ENCODE measurements at regions not wholly inside any gene's neighbourhood (a gene's known extent, or its start where the extent isn't known, plus 50 kb on each side); places are given as distances from the start of the nearest gene placed in this dataset.

- Histone ChIP-seq H3K27me3 (ENCODE audit: control insufficient read depth, insufficient read depth, low read length) (no peaks in the 10 kb centered on the region), H3K9me3 (ENCODE audit: control insufficient read depth, insufficient read depth, low read length) (no peaks in the 10 kb centered on the region), H3K4me3 (ENCODE audit: low read length) (no peak overlapping the region), H3K4me1 (ENCODE audit: control insufficient read depth, insufficient read depth, low read length) (no peaks in the 10 kb centered on the region), H3K36me3 (ENCODE audit: control insufficient read depth, insufficient read depth, low read length) (no peaks in the 10 kb centered on the region), H3K27ac (ENCODE audit: low read length) (no peak overlapping the region)
- DNase-seq (ENCODE audit: low read depth, low spot score): no peak
Measured at GRCh38 chr21:22062472-22063139, 1064.4 kb downstream of the NCAM2 start.

DNA sequence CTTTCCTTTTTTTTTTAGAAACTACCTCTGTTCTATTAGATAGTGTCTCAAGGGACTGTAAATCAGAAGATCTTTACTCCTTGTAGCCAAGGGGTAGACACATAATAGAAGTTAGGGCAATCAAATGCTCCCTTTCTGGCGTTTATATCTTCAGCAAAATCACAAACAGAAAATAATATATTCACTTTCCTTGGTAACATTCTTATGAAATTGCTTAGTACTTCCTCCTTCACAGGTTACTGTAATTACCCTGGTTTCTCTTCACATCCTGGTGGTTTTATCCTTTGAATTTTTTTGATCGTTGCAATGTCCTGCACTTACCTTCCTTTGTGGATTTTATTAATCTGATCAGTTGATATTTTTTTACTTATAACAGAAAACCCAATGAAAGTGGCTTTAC lies 1064.9 kb downstream of the NCAM2 start:
- DNase-seq (ENCODE audit: low read depth, low spot score): no peak
- no CpG with 5 or more reads among the region's 2 CpGs for WGBS (ENCODE audit: insufficient coverage, insufficient read length)
- H3K4me3 ChIP-seq (ENCODE audit: low read length): no peak overlapping the region

GRCh38 chr21:22076471-22076870 lies 1078.3 kb downstream of the NCAM2 start:
- Histone ChIP-seq H3K4me3 (ENCODE audit: low read length) (no peak overlapping the region), H3K36me3 (ENCODE audit: control insufficient read depth, insufficient read depth, low read length) (no peaks in the 10 kb centered on the region), H3K9me3 (ENCODE audit: control insufficient read depth, insufficient read depth, low read length) (no peaks in the 10 kb centered on the region; the same call in 1 of the 2 replicates), H3K27me3 (ENCODE audit: control insufficient read depth, insufficient read depth, low read length) (no peaks in the 10 kb centered on the region), H3K27ac (ENCODE audit: low read length) (no peak overlapping the region), H3K4me1 (ENCODE audit: control insufficient read depth, insufficient read depth, low read length) (no peaks in the 10 kb centered on the region)
- WGBS (ENCODE audit: insufficient coverage, insufficient read length): no CpG with 5 or more reads among the region's 4 CpGs
- DNase-seq (ENCODE audit: low read depth, low spot score): no peak

More for the DNA sequence above, 1064.9 kb downstream of the NCAM2 start:
- Histone ChIP-seq H3K27me3 (ENCODE audit: control insufficient read depth, insufficient read depth, low read length) (no peaks in the 10 kb centered on the region), H3K36me3 (ENCODE audit: control insufficient read depth, insufficient read depth, low read length) (no peaks in the 10 kb centered on the region), H3K9me3 (ENCODE audit: control insufficient read depth, insufficient read depth, low read length) (no peaks in the 10 kb centered on the region), H3K4me1 (ENCODE audit: control insufficient read depth, insufficient read depth, low read length) (no peaks in the 10 kb centered on the region), H3K27ac (ENCODE audit: low read length) (no peak overlapping the region)

DNA sequence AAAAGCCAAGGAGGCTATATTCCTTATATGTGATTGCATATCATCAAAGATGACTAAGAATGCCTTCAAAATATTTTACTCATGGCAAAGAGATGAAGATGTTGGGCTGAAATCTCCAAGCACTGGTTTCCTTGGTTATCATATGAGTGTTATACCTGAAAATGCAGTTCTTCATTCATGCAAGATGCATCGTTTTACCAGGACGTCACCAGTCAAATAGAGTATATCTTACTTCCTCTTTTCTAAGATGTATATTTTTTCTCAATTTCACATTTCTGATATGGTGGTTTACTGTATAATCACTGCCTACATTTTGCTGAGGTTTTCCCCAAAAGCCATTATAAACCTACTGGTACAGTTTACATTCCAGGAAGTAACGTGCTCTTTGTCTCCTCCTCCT lies 1085.7 kb downstream of the NCAM2 start:
- H3K4me3 ChIP-seq (ENCODE audit: low read length): no peak overlapping the region
- WGBS (ENCODE audit: insufficient coverage, insufficient read length): no CpG with 5 or more reads among the region's 3 CpGs
- no peak overlapping the region for H3K27ac ChIP-seq (ENCODE audit: low read length)
- H3K36me3 ChIP-seq (ENCODE audit: control insufficient read depth, insufficient read depth, low read length): no peaks in the 10 kb centered on the region
- DNase-seq (ENCODE audit: low read depth, low spot score): no peak
- H3K27me3 ChIP-seq (ENCODE audit: control insufficient read depth, insufficient read depth, low read length): no peaks in the 10 kb centered on the region
- no peaks in the 10 kb centered on the region for H3K4me1 ChIP-seq (ENCODE audit: control insufficient read depth, insufficient read depth, low read length)
- no peaks in the 10 kb centered on the region; the same call in 1 of the 2 replicates for H3K9me3 ChIP-seq (ENCODE audit: control insufficient read depth, insufficient read depth, low read length)

DNA sequence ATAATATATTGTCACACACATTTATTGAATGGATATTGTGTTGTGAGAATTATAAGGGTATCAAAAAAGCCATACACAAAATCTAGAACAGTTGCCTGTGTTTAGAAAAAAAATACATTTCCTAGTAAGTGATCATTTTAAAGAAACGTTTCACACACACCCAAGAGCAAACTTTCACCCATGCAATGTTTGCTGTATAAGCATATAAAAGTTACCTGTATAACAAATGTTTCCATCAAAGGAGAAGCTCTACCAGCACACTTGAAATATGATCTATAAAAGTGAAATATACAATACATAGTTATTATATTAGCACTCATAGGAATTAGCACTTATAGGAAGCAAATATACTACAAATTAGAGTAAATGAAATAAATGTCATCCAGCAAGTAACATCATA lies 1098.1 kb downstream of the NCAM2 start:
- WGBS (ENCODE audit: insufficient coverage, insufficient read length): no CpG with 5 or more reads among the region's 1 CpG
- Histone ChIP-seq H3K27ac (ENCODE audit: low read length) (no peak overlapping the region), H3K4me3 (ENCODE audit: low read length) (no peak overlapping the region), H3K9me3 (ENCODE audit: control insufficient read depth, insufficient read depth, low read length) (peaks cover 4% of the 10 kb centered on the region), H3K4me1 (ENCODE audit: control insufficient read depth, insufficient read depth, low read length) (no peaks in the 10 kb centered on the region), H3K36me3 (ENCODE audit: control insufficient read depth, insufficient read depth, low read length) (no peaks in the 10 kb centered on the region), H3K27me3 (ENCODE audit: control insufficient read depth, insufficient read depth, low read length) (no peaks in the 10 kb centered on the region)
- no peak for DNase-seq (ENCODE audit: low read depth, low spot score)

DNA sequence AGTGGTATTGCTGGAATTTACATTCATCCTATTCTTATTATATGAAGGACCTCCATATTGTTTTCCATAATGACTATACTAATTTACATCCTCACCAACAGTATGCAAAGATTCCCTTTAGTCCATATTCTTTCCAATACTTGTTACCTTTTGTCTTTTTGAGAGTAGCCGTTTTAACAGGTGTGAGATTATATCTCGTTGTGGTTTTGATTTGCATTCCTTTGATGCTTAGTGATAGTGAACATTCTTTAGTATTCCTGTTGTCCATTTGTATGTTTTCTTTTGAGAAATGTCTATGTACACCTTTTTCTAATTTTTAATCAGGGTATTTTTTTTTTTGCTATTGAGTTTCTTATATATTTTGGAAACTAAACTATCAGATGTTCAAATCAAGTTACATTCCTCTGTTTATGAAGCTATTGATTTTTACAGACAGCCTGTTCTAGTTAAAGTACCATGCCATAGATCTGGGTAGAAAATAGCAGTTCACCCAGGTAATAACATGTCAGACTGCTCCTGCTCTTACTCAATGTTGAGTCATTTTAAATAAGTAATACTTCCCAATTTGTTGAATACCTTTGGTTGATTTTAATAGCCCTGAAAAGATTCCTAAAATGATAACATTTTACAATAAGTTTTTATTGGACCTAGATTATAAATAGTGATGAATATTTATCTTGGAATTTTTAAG lies 1108.7 kb downstream of the NCAM2 start:
- H3K27ac ChIP-seq (ENCODE audit: low read length): no peak overlapping the region
- no peaks in the 10 kb centered on the region for H3K4me1 ChIP-seq (ENCODE audit: control insufficient read depth, insufficient read depth, low read length)
- no CpG with 5 or more reads among the region's 2 CpGs for WGBS (ENCODE audit: insufficient coverage, insufficient read length)
- no peaks in the 10 kb centered on the region for H3K36me3 ChIP-seq (ENCODE audit: control insufficient read depth, insufficient read depth, low read length)
- H3K27me3 ChIP-seq (ENCODE audit: control insufficient read depth, insufficient read depth, low read length): no peaks in the 10 kb centered on the region
- H3K4me3 ChIP-seq (ENCODE audit: low read length): no peak overlapping the region
- H3K9me3 ChIP-seq (ENCODE audit: control insufficient read depth, insufficient read depth, low read length): no peaks in the 10 kb centered on the region; the same call in 1 of the 2 replicates
- no peak for DNase-seq (ENCODE audit: low read depth, low spot score)

- Histone ChIP-seq H3K4me3 (ENCODE audit: low read length) (no peak overlapping the region), H3K36me3 (ENCODE audit: control insufficient read depth, insufficient read depth, low read length) (no peaks in the 10 kb centered on the region), H3K4me1 (ENCODE audit: control insufficient read depth, insufficient read depth, low read length) (no peaks in the 10 kb centered on the region), H3K27ac (ENCODE audit: low read length) (no peak overlapping the region), H3K27me3 (ENCODE audit: control insufficient read depth, insufficient read depth, low read length) (no peaks in the 10 kb centered on the region), H3K9me3 (ENCODE audit: control insufficient read depth, insufficient read depth, low read length) (peaks cover 2% of the 10 kb centered on the region; the same call in 1 of the 2 replicates)
- DNase-seq (ENCODE audit: low read depth, low spot score): no peak
- no CpG with 5 or more reads among the region's 2 CpGs for WGBS (ENCODE audit: insufficient coverage, insufficient read length)
Measured at GRCh38 chr21:22115746-22116145, 1117.5 kb downstream of the NCAM2 start.

- Histone ChIP-seq H3K9me3 (ENCODE audit: control insufficient read depth, insufficient read depth, low read length) (peaks cover 8% of the 10 kb centered on the region; the same call in 1 of the 2 replicates), H3K36me3 (ENCODE audit: control insufficient read depth, insufficient read depth, low read length) (no peaks in the 10 kb centered on the region), H3K27me3 (ENCODE audit: control insufficient read depth, insufficient read depth, low read length) (no peaks in the 10 kb centered on the region), H3K27ac (ENCODE audit: low read length) (no peak overlapping the region), H3K4me1 (ENCODE audit: control insufficient read depth, insufficient read depth, low read length) (no peaks in the 10 kb centered on the region), H3K4me3 (ENCODE audit: low read length) (no peak overlapping the region)
- WGBS (ENCODE audit: insufficient coverage, insufficient read length): no CpG with 5 or more reads among the region's 14 CpGs
- peak; percentile 2 for DNase-seq (ENCODE audit: low read depth, low spot score)
Measured at GRCh38 chr21:22120616-22121266, 1122.5 kb downstream of the NCAM2 start.

GRCh38 chr21:22125581-22125980 lies 1127.4 kb downstream of the NCAM2 start:
- no peak for DNase-seq (ENCODE audit: low read depth, low spot score)

GRCh38 chr21:22128671-22129070 lies 1130.5 kb downstream of the NCAM2 start:
- no CpG with 5 or more reads among the region's 2 CpGs for WGBS (ENCODE audit: insufficient coverage, insufficient read length)
- DNase-seq (ENCODE audit: low read depth, low spot score): no peak
- H3K36me3 ChIP-seq (ENCODE audit: control insufficient read depth, insufficient read depth, low read length): no peaks in the 10 kb centered on the region
- no peak overlapping the region for H3K27ac ChIP-seq (ENCODE audit: low read length)
- peaks cover 3% of the 10 kb centered on the region; the same call in 1 of the 2 replicates for H3K9me3 ChIP-seq (ENCODE audit: control insufficient read depth, insufficient read depth, low read length)
- H3K4me3 ChIP-seq (ENCODE audit: low read length): no peak overlapping the region
- no peaks in the 10 kb centered on the region for H3K4me1 ChIP-seq (ENCODE audit: control insufficient read depth, insufficient read depth, low read length)
- H3K27me3 ChIP-seq (ENCODE audit: control insufficient read depth, insufficient read depth, low read length): no peaks in the 10 kb centered on the region

More at GRCh38 chr21:22125581-22125980, 1127.4 kb downstream of the NCAM2 start:
- no peaks in the 10 kb centered on the region for H3K4me1 ChIP-seq (ENCODE audit: control insufficient read depth, insufficient read depth, low read length)
- no peak overlapping the region for H3K4me3 ChIP-seq (ENCODE audit: low read length)
- no peaks in the 10 kb centered on the region for H3K27me3 ChIP-seq (ENCODE audit: control insufficient read depth, insufficient read depth, low read length)
- WGBS (ENCODE audit: insufficient coverage, insufficient read length): no CpG with 5 or more reads among the region's 2 CpGs
- peaks cover 7% of the 10 kb centered on the region; the same call in 1 of the 2 replicates for H3K9me3 ChIP-seq (ENCODE audit: control insufficient read depth, insufficient read depth, low read length)
- H3K27ac ChIP-seq (ENCODE audit: low read length): no peak overlapping the region
- H3K36me3 ChIP-seq (ENCODE audit: control insufficient read depth, insufficient read depth, low read length): no peaks in the 10 kb centered on the region

Measured in iPS DF 6.9 (cell line).